CD8-positive, alpha-beta memory T cell (primary cell): ENCODE measurements at regions not wholly inside any gene's neighbourhood (a gene's known extent, or its start where the extent isn't known, plus 50 kb on each side); places are given as distances from the start of the nearest gene placed in this dataset.

Experiments
- CTCF ChIA-PET: fragments of 350-600 bp; sonication (Branson Sonifier 250); formaldehyde crosslinking; loops from one replicate; lab custom pipeline; 2021; ENCODE audit warnings: antibody characterized with exemption; lab: Charles Lee
- POLR2A ChIA-PET: fragments of 350-600 bp; sonication (Branson Sonifier 250); formaldehyde crosslinking; loops from one replicate; lab custom pipeline; 2021; ENCODE audit warnings: antibody characterized with exemption; lab: Charles Lee
- DNase-seq, 5 donors: peaks; one replicate each; pipeline versions ENCODE4 v3.0.0 to v3.0.0-alpha.2; 2020 to 2022; ENCODE audit warnings: mixed read lengths in 1 of 5
- H3K27ac ChIP-seq: one replicate; pipeline ENCODE4 v1.7.0; 2013; ENCODE audit warnings: low read depth, mild to moderate bottlenecking, low read length, moderate library complexity
- H3K27me3 ChIP-seq: 2 replicates; pipeline ENCODE4 v1.7.0; 2013; ENCODE audit warnings: low read length, mild to moderate bottlenecking; ENCODE audit not compliant: insufficient read depth, poor library complexity, severe bottlenecking
- H3K36me3 ChIP-seq: 2 replicates; pipeline ENCODE4 v1.7.0; 2013; ENCODE audit warnings: mild to moderate bottlenecking, low read length, moderate library complexity; ENCODE audit not compliant: insufficient read depth
- H3K4me1 ChIP-seq: 2 replicates; pipeline ENCODE4 v1.7.0; 2013; ENCODE audit warnings: mild to moderate bottlenecking, low read length, moderate library complexity; ENCODE audit not compliant: insufficient read depth
- H3K4me3 ChIP-seq: 2 replicates; pipeline ENCODE4 v1.7.0; 2013; ENCODE audit warnings: mild to moderate bottlenecking, low read length
- H3K9me3 ChIP-seq: 2 replicates; pipeline ENCODE4 v1.7.0; 2013; ENCODE audit warnings: mild to moderate bottlenecking, low read length
- H3K27ac Mint-ChIP-seq, 8 donors: one replicate each; pipeline ENCODE4 v1.8.0; 2020 to 2021; ENCODE audit warnings: mixed read lengths in 8 of 8, mild to moderate bottlenecking in 6 of 8, inconsistent platforms in 3 of 8, moderate library complexity in 3 of 8
- H3K27me3 Mint-ChIP-seq, 2 donors: one replicate each; pipeline ENCODE4 v1.8.0; 2020 to 2021; ENCODE audit warnings: mixed read lengths in 2 of 2, mild to moderate bottlenecking in 1 of 2, moderate library complexity in 1 of 2
- H3K36me3 Mint-ChIP-seq, 3 donors: one replicate each; pipeline ENCODE4 v1.8.0; 2020 to 2021; ENCODE audit warnings: mixed read lengths in 3 of 3, inconsistent platforms in 1 of 3, mild to moderate bottlenecking in 1 of 3
- H3K4me1 Mint-ChIP-seq, 3 donors: one replicate each; pipeline ENCODE4 v1.8.0; 2020 to 2021; ENCODE audit warnings: mixed read lengths in 3 of 3, inconsistent platforms in 1 of 3, mild to moderate bottlenecking in 1 of 3
- H3K4me3 Mint-ChIP-seq, 7 donors: one replicate each; pipeline ENCODE4 v1.8.0; 2020 to 2021; ENCODE audit warnings: mixed read lengths in 7 of 7, mild to moderate bottlenecking in 6 of 7, moderate library complexity in 4 of 7, inconsistent platforms in 2 of 7
- H3K9me3 Mint-ChIP-seq, 5 donors: one replicate each; pipeline ENCODE4 v1.8.0; 2020 to 2022; ENCODE audit warnings: mixed read lengths in 5 of 5, mild to moderate bottlenecking in 3 of 5, moderate library complexity in 2 of 5, inconsistent platforms in 1 of 5

DNA sequence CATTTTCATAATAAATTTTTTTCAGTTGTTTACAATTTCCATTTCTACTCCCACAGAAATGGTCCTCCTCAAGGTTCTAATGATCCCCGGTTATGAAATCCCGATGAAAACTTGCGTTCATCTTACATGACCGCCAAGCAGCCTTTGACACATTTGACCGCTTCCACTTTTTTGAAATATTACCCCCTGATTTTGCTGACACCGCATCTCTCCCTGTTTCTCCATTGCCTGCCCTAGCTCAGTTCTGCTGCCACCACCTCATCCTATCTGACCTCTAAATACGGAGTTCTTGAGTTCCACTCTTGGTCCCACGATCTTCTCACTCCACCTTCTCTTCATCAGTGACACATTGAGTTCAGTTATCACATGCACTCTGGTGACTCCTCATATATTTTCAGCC, 74.1 kb downstream of the SLC35B3 start:
- no peak overlapping the region for H3K4me3 ChIP-seq
- no peaks in the 10 kb centered on the region for H3K9me3 Mint-ChIP-seq
- no peaks in the 10 kb centered on the region for H3K36me3 ChIP-seq
- ChIA-PET POLR2A (no interaction called here), CTCF (no interaction called here)
- no peaks in the 10 kb centered on the region for H3K4me1 Mint-ChIP-seq
- H3K36me3 Mint-ChIP-seq = no peaks in the 10 kb centered on the region
- DNase-seq = no peak
- H3K9me3 ChIP-seq = no peaks in the 10 kb centered on the region
- no peak overlapping the region for H3K27ac ChIP-seq
- no peaks in the 10 kb centered on the region for H3K4me1 ChIP-seq
- no peak overlapping the region for H3K4me3 Mint-ChIP-seq
- H3K27me3 ChIP-seq = no peaks in the 10 kb centered on the region
- no peak overlapping the region for H3K27ac Mint-ChIP-seq
- H3K27me3 Mint-ChIP-seq = peaks cover 0 to 4% of the 10 kb centered on the region in 2 donors

DNA sequence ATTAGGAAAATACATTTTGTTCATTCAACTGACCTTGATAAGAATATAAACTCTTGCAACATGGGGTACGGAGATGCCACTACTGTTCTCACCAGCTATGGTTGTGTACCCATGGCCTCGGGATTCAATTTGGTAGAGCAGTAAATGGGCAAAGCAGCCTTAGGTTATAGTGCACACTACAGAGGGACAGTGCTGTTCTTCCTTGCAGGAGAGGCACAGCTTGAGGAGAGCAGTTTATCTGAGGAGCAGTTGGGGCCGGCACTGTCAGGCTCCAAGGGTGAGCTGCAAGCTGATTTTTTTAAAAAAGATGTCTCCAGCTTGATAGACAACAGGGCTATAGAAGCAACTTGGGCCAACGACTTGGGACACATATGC, 82.4 kb downstream of the SLC35B3 start:
- ChIA-PET CTCF (interaction anchor here (1.0 kb wide), 1 partner anchor 10 kb away, joined by 3 read pairs; no protein-coding TSS in a partner anchor), POLR2A (no interaction called here)
- no peaks in the 10 kb centered on the region for H3K4me1 ChIP-seq
- H3K9me3 ChIP-seq = no peaks in the 10 kb centered on the region
- Mint-ChIP-seq H3K27ac (no peak overlapping the region), H3K4me1 (no peaks in the 10 kb centered on the region), H3K36me3 (no peaks in the 10 kb centered on the region), H3K27me3 (peaks cover 12 to 22% of the 10 kb centered on the region in 2 donors), H3K9me3 (peaks cover 0 to 6% (median 1%) of the 10 kb centered on the region in 5 donors), H3K4me3 (no peak overlapping the region)
- H3K27ac ChIP-seq = no peak overlapping the region
- H3K36me3 ChIP-seq = no peaks in the 10 kb centered on the region
- no peak for DNase-seq
- no peaks in the 10 kb centered on the region for H3K27me3 ChIP-seq
- H3K4me3 ChIP-seq = no peak overlapping the region

DNA sequence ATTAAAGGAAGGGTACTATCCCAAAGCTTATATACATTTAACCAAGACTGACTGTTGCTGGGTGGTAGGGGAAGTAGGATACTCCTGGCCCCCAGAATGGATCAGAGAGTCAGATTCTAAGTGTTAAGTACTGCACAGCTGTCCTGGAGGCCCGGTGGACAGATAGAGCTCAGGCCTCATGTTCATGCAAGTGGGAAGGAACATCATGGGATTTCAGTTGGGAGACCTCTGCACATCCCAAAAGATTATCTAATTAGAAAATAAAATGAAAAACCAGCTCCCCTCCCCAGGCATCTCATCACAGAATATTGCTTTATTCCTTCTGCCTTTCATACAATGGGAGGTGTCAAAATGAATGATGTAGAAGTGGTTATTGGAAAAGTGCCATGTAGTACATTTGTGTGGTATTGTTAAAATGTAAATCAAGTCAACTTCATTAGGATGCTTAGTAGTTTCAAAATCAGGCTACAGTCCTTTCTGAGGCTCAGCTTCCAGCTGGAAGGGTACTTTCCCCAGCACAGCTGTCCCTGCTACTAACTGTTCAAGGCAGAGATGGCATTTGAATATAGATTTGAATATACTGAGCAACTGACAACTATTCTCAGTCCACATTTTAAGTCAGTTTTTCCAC, 82.9 kb downstream of the SLC35B3 start:
- DNase-seq = no peak
- Histone ChIP-seq H3K27me3 (no peaks in the 10 kb centered on the region), H3K9me3 (no peaks in the 10 kb centered on the region), H3K4me3 (no peak overlapping the region), H3K4me1 (no peaks in the 10 kb centered on the region), H3K36me3 (no peaks in the 10 kb centered on the region), H3K27ac (no peak overlapping the region)
- Mint-ChIP-seq H3K27ac (no peak overlapping the region), H3K4me3 (no peak overlapping the region), H3K36me3 (no peaks in the 10 kb centered on the region), H3K9me3 (peaks cover 0 to 6% (median 1%) of the 10 kb centered on the region in 5 donors), H3K27me3 (peaks cover 12 to 22% of the 10 kb centered on the region in 2 donors), H3K4me1 (no peaks in the 10 kb centered on the region)
- ChIA-PET CTCF (interaction anchor here (1.0 kb wide), 1 partner anchor 11 kb away, joined by 3 read pairs; no protein-coding TSS in a partner anchor), POLR2A (no interaction called here)

DNA sequence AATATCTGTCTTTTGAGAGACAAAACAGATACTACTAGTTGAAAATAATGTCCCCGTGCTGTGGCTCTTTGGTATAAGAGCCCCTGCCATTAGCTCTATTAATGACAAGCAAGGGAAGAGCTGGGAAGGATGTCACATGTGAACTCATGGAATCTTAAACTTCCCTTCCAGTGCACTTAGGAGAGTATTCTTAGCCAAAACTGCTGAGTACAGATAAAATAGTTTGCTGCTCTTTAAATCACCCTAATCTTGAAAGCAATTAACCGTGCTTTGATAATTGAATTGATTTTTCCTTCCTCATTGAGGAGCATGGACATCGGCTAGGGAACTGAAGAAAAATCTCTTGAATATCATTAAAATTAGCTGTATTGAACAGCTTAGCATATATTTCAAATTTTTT, 91.7 kb downstream of the SLC35B3 start:
- Mint-ChIP-seq H3K36me3 (no peaks in the 10 kb centered on the region), H3K4me3 (no peak overlapping the region), H3K4me1 (no peaks in the 10 kb centered on the region), H3K9me3 (peaks cover 6 to 12% (median 7%) of the 10 kb centered on the region in 5 donors), H3K27ac (no peak overlapping the region), H3K27me3 (peaks cover 0 to 13% of the 10 kb centered on the region in 2 donors)
- ChIA-PET CTCF (no interaction called here), POLR2A (no interaction called here)
- no peaks in the 10 kb centered on the region for H3K27me3 ChIP-seq
- H3K36me3 ChIP-seq = no peaks in the 10 kb centered on the region
- H3K9me3 ChIP-seq = no peaks in the 10 kb centered on the region
- no peak for DNase-seq
- H3K4me1 ChIP-seq = no peaks in the 10 kb centered on the region
- H3K27ac ChIP-seq = no peak overlapping the region
- H3K4me3 ChIP-seq = no peak overlapping the region

DNA sequence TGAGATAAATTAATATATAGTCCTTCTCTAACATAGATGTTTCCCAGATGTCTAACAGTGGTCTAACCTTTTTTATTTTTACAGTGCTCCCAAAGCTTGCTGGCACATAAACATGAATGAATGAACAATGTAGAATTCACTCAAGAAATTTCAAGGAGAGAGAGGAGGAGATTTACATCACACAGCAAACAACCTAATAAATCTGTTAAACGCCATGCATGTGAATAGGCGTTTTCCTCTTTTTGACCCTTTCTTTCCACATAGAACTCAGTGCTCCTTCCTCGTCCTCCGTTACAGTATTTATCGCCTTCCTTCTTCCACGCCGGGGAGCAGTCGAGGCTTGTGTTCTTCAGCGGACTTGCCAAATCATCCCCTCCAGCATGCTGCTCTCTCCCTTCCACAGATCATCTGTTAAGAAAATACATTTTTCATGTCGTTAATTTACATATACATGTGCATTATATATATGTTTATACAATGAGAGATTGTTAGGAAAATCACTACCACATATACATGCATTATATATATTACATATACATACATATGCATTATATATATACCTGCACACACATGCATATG, 93.0 kb downstream of the SLC35B3 start:
- ChIA-PET POLR2A (no interaction called here), CTCF (no interaction called here)

DNA sequence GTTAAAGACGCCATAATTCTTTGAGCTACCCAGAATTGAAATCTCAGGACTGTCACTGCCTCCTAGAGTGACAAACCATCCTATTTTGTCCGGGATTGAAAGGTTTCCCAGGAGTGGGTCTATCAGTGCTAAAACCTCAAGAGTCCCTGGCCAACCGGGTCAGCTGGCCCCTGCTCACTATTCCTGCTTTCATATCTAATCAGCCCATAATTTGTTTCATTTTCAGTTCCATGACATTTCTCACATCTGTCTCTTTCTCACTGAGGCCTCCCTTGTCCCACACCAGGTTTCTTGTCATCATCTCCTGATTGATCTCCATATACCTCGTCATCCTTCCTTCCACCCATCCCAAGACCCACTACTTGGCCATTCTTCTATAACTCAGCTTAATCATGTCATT, 98.2 kb downstream of the SLC35B3 start:
- no peak for DNase-seq

More for the DNA sequence above, 93.0 kb downstream of the SLC35B3 start:
- H3K9me3 Mint-ChIP-seq = peaks cover 6 to 12% (median 7%) of the 10 kb centered on the region in 5 donors
- no peak for DNase-seq
- H3K4me3 Mint-ChIP-seq = no peak overlapping the region
- no peak overlapping the region for H3K4me3 ChIP-seq
- H3K27ac ChIP-seq = no peak overlapping the region
- no peaks in the 10 kb centered on the region for H3K4me1 ChIP-seq
- no peaks in the 10 kb centered on the region for H3K4me1 Mint-ChIP-seq
- no peak overlapping the region for H3K27ac Mint-ChIP-seq
- peaks cover 0 to 13% of the 10 kb centered on the region in 2 donors for H3K27me3 Mint-ChIP-seq
- no peaks in the 10 kb centered on the region for H3K27me3 ChIP-seq
- H3K9me3 ChIP-seq = no peaks in the 10 kb centered on the region
- H3K36me3 Mint-ChIP-seq = no peaks in the 10 kb centered on the region
- H3K36me3 ChIP-seq = no peaks in the 10 kb centered on the region

DNA sequence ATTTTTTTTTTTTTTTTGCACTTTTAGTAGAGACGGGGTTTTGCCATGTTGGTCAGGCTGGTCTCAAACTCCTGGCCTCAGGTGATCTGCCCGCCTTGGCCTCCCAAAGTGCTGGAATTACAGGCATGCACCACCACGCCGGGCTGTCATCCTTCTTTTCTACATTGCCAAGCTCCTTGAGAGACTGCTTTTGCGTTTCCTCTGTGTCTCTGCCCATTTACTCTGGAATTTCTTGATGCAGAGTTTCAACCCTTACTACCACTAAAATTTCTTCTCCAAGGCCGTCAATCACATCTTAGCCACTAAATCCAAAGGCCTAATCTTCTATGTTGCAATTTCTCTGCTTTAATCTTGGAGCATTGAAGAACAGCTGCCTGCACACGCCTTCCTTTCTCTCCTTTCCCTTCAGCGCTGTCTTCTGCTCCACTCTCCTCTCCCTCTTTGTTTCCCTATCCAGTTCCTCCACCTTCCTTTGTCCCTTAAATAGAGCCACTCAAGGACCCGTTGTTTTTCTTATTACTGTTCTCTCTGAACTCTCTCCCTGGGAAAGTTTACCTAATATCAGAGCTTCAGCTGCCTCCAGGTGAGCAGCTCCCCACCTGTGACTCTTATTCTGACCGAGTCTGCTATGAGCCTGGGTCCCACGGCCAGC, 98.8 kb downstream of the SLC35B3 start:
- POLR2A ChIA-PET = no interaction called here
- DNase-seq = no peak
- H3K27me3 ChIP-seq = no peaks in the 10 kb centered on the region
- Mint-ChIP-seq H3K27me3 (peaks cover 0 to 3% of the 10 kb centered on the region in 2 donors), H3K4me3 (no peak overlapping the region), H3K9me3 (no peaks in the 10 kb centered on the region), H3K27ac (no peak overlapping the region), H3K4me1 (no peaks in the 10 kb centered on the region), H3K36me3 (no peaks in the 10 kb centered on the region)
- CTCF ChIA-PET = no interaction called here
- no peak overlapping the region for H3K4me3 ChIP-seq
- no peak overlapping the region for H3K27ac ChIP-seq
- no peaks in the 10 kb centered on the region for H3K36me3 ChIP-seq
- no peaks in the 10 kb centered on the region for H3K4me1 ChIP-seq
- no peaks in the 10 kb centered on the region for H3K9me3 ChIP-seq

More for the DNA sequence above, 98.2 kb downstream of the SLC35B3 start:
- peaks cover 0 to 3% of the 10 kb centered on the region in 2 donors for H3K27me3 Mint-ChIP-seq
- no peak overlapping the region for H3K27ac ChIP-seq
- POLR2A ChIA-PET = no interaction called here
- H3K9me3 Mint-ChIP-seq = no peaks in the 10 kb centered on the region
- H3K36me3 Mint-ChIP-seq = no peaks in the 10 kb centered on the region
- CTCF ChIA-PET = interaction anchor here (1.3 kb wide), 1 partner anchor 14 kb away, joined by 3 read pairs; no protein-coding TSS in a partner anchor
- no peaks in the 10 kb centered on the region for H3K4me1 ChIP-seq
- H3K4me3 Mint-ChIP-seq = no peak overlapping the region
- H3K36me3 ChIP-seq = no peaks in the 10 kb centered on the region
- H3K27me3 ChIP-seq = no peaks in the 10 kb centered on the region
- H3K9me3 ChIP-seq = no peaks in the 10 kb centered on the region
- no peak overlapping the region for H3K4me3 ChIP-seq
- H3K27ac Mint-ChIP-seq = no peak overlapping the region
- H3K4me1 Mint-ChIP-seq = no peaks in the 10 kb centered on the region

DNA sequence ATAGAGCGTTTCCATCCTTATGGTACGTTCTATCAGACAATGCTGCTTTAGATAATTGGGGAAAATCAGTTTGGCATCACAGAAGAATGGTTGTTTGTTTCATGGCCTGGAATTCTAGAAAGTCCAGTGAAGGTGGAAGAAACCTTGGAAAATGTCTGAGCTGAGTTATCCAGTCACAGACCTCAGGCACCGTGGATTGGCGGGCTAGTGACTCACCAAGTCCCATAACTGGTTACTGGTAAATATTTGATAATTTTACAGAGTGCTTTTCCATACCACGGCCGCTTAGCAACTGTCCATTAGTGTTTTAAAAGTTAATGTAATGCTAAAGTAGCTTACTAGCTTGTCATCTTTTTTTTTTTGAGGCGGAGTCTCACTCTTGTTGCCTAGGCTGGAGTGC, 99.4 kb downstream of the SLC35B3 start:
- CTCF ChIA-PET = no interaction called here
- Histone ChIP-seq H3K36me3 (no peaks in the 10 kb centered on the region), H3K27me3 (no peaks in the 10 kb centered on the region), H3K9me3 (no peaks in the 10 kb centered on the region), H3K4me1 (no peaks in the 10 kb centered on the region), H3K27ac (no peak overlapping the region), H3K4me3 (no peak overlapping the region)
- Mint-ChIP-seq H3K4me1 (no peaks in the 10 kb centered on the region), H3K27ac (no peak overlapping the region), H3K9me3 (no peaks in the 10 kb centered on the region), H3K27me3 (peaks cover 0 to 3% of the 10 kb centered on the region in 2 donors), H3K4me3 (no peak overlapping the region), H3K36me3 (no peaks in the 10 kb centered on the region)
- DNase-seq = no peak
- POLR2A ChIA-PET = no interaction called here
